ENCODE measurements at regions not wholly inside any gene's neighbourhood (a gene's known extent, or its start where the extent isn't known, plus 50 kb on each side); places are given as distances from the start of the nearest gene placed in this dataset.

DNA sequence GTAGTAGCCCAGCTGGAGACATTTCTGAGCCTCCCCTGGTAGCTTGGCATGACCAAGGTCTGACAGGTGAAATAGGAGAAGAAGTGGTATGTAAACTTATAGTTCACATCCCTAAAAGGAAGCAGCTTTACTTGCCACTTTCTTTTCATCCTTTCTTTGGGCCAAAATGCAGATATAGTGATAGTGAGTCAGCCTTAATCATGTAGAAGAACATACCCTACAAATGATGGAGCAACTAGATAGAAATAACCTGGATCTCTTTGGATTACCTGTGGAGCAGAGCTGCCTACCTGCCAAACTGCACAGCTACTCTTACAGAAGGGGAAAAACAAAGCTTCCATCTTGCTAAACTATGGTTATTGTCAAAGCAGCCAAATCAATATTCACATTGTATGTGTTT lies 106.7 kb upstream of the LCORL start:
- no peaks in the 10 kb centered on the region for H3K27me3 ChIP-seq (ENCODE audit: insufficient read depth, low read length)
- H3K9me3 Mint-ChIP-seq: no peaks in the 10 kb centered on the region

More for the DNA sequence above, 106.7 kb upstream of the LCORL start:
- no peak overlapping the region for H3K4me3 Mint-ChIP-seq
- Histone ChIP-seq H2BK5ac (ENCODE audit: insufficient read length, low read length) (no peak overlapping the region), H3K9me3 (ENCODE audit: control insufficient read depth, low read depth, low read length) (no peaks in the 10 kb centered on the region), H2BK15ac (ENCODE audit: low read depth, low read length) (no peak overlapping the region), H4K91ac (ENCODE audit: insufficient read length, low read depth, low read length) (no peak overlapping the region), H3K18ac (ENCODE audit: insufficient read length, low read depth, low read length) (no peak overlapping the region), H4K20me1 (ENCODE audit: control insufficient read depth, insufficient read depth, insufficient read length) (no peaks in the 10 kb centered on the region), H3K9ac (ENCODE audit: extremely low read depth, insufficient read length, low read length) (no peak overlapping the region), H3K79me2 (ENCODE audit: insufficient read depth, low read length) (no peaks in the 10 kb centered on the region), H3K4me1 (ENCODE audit: insufficient read depth, low read length) (no peaks in the 10 kb centered on the region; the same call in 1 of the 2 replicates), H3K4ac (ENCODE audit: low read depth, low read length) (no peak overlapping the region), H3K79me1 (ENCODE audit: insufficient read depth, low read depth, low read length, poor library complexity, severe bottlenecking) (no peaks in the 10 kb centered on the region), H3K56ac (ENCODE audit: insufficient read length, low read depth, low read length) (no peak overlapping the region), H3K14ac (ENCODE audit: insufficient read depth, low read length) (no peak overlapping the region), H4K8ac (replicated peaks; ENCODE audit: insufficient read length, low read depth, low read length) (no peak overlapping the region), H2BK120ac (ENCODE audit: low read depth, low read length, poor library complexity, severe bottlenecking) (no peak overlapping the region), H3K23ac (ENCODE audit: insufficient read length, low read depth, low read length) (no peak overlapping the region), H2BK20ac (ENCODE audit: low read depth, low read length, poor library complexity, severe bottlenecking) (no peak overlapping the region), H3K27ac (ENCODE audit: insufficient read length, low read depth, low read length) (no peak overlapping the region), H3T11ph (ENCODE audit: low read length) (no peak overlapping the region), H4K5ac (ENCODE audit: insufficient read length, low read depth, low read length) (no peak overlapping the region), H2AK5ac (ENCODE audit: insufficient read length, low read length) (no peak overlapping the region), H3K4me2 (ENCODE audit: insufficient read depth, insufficient read length, low read length) (no peak overlapping the region), H3K23me2 (ENCODE audit: insufficient read length, low read depth, low read length, poor library complexity, severe bottlenecking) (no peaks in the 10 kb centered on the region), H2AFZ (ENCODE audit: low read length) (no peak overlapping the region), H2BK12ac (ENCODE audit: insufficient read length, low read depth, low read length) (no peak overlapping the region)
- TF ChIP-seq, protein P1, sequence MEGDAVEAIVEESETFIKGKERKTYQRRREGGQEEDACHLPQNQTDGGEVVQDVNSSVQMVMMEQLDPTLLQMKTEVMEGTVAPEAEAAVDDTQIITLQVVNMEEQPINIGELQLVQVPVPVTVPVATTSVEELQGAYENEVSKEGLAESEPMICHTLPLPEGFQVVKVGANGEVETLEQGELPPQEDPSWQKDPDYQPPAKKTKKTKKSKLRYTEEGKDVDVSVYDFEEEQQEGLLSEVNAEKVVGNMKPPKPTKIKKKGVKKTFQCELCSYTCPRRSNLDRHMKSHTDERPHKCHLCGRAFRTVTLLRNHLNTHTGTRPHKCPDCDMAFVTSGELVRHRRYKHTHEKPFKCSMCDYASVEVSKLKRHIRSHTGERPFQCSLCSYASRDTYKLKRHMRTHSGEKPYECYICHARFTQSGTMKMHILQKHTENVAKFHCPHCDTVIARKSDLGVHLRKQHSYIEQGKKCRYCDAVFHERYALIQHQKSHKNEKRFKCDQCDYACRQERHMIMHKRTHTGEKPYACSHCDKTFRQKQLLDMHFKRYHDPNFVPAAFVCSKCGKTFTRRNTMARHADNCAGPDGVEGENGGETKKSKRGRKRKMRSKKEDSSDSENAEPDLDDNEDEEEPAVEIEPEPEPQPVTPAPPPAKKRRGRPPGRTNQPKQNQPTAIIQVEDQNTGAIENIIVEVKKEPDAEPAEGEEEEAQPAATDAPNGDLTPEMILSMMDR (conservative IDR thresholded peaks at IDR 0.05): no peak
- no peak for DNase-seq
- H3K27me3 Mint-ChIP-seq (ENCODE audit: low read depth): no peaks in the 10 kb centered on the region
- no peak overlapping the region for H3K27ac Mint-ChIP-seq
- H3K36me3 Mint-ChIP-seq (ENCODE audit: insufficient read depth in 1 of 3, low read depth in 3 of 3): no peaks in the 10 kb centered on the region
- peaks cover 8 to 10% of the 10 kb centered on the region in 2 experiments for H3K4me1 Mint-ChIP-seq
